ENCODE measurements at regions not wholly inside any gene's neighbourhood (a gene's known extent, or its start where the extent isn't known, plus 50 kb on each side); places are given as distances from the start of the nearest gene placed in this dataset.

DNA sequence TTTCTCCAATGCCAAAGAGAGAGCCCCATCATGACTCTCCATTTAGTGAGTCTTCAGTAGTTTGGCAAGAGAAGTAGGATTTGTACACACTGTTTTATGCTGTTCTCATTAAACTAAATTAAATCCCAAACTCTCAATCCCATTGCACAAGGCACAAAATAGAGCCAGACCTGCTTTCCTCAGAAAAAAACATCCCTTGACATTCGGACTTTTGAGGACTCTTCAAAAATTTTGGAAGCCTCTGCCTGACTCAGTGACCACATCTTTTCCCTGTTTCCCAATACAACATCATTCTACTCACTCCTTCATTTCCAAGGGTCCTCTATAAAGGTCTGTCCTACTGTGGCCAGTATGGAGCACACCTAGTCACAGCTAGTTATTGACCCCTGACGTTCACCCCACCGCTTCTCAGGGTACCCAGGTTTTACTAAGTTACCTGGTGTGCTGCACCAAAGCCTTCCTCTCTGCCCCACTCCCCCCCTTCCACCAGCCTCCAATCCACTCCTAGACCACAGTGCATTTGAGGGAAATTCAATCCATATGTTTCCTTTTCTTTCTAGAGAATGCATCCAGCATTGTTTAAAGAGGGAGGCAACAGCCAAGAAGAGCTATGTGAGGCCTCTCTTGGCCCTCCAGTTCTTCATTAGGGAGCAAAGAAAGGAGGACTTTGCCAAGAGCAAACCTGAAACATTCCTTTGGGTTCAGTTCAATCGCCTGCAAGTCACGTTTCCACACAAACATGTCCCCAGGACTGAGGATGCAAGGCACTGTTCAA lies 428.7 kb downstream of the PLPP3 start:
- H3K4me3 ChIP-seq (ENCODE audit: low read depth, low read length): no peak overlapping the region
- TF ChIP-seq, protein P1, sequence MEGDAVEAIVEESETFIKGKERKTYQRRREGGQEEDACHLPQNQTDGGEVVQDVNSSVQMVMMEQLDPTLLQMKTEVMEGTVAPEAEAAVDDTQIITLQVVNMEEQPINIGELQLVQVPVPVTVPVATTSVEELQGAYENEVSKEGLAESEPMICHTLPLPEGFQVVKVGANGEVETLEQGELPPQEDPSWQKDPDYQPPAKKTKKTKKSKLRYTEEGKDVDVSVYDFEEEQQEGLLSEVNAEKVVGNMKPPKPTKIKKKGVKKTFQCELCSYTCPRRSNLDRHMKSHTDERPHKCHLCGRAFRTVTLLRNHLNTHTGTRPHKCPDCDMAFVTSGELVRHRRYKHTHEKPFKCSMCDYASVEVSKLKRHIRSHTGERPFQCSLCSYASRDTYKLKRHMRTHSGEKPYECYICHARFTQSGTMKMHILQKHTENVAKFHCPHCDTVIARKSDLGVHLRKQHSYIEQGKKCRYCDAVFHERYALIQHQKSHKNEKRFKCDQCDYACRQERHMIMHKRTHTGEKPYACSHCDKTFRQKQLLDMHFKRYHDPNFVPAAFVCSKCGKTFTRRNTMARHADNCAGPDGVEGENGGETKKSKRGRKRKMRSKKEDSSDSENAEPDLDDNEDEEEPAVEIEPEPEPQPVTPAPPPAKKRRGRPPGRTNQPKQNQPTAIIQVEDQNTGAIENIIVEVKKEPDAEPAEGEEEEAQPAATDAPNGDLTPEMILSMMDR (IDR thresholded peaks at IDR 0.05; ENCODE audit: low read depth, low read length, missing control alignments): no peak
- DNase-seq (ENCODE audit: low read depth): no peak

DNA sequence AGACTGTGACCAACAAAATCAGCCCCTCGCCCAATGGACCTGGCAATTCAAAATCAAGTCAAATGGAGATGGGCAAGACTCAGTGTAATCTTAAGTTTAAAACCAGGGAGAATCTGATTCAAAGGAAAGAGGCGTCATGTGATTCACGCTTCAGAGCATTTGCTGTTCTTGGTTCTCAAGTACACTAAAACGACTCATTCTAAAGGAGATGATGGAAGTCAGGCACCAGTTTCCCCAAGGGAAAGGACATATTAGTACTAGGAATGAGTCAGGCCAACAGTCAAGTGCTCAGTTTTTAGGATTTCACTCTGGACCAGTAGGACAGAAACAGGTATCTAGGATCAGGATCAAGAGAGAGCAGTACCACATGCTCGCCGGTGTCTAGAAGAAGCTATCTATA lies 429.6 kb downstream of the PLPP3 start:
- TF ChIP-seq, protein P1 (IDR thresholded peaks at IDR 0.05; ENCODE audit: low read depth, low read length, missing control alignments): no peak
- no peak for DNase-seq (ENCODE audit: low read depth)
- H3K4me3 ChIP-seq (ENCODE audit: low read depth, low read length): no peak overlapping the region

DNA sequence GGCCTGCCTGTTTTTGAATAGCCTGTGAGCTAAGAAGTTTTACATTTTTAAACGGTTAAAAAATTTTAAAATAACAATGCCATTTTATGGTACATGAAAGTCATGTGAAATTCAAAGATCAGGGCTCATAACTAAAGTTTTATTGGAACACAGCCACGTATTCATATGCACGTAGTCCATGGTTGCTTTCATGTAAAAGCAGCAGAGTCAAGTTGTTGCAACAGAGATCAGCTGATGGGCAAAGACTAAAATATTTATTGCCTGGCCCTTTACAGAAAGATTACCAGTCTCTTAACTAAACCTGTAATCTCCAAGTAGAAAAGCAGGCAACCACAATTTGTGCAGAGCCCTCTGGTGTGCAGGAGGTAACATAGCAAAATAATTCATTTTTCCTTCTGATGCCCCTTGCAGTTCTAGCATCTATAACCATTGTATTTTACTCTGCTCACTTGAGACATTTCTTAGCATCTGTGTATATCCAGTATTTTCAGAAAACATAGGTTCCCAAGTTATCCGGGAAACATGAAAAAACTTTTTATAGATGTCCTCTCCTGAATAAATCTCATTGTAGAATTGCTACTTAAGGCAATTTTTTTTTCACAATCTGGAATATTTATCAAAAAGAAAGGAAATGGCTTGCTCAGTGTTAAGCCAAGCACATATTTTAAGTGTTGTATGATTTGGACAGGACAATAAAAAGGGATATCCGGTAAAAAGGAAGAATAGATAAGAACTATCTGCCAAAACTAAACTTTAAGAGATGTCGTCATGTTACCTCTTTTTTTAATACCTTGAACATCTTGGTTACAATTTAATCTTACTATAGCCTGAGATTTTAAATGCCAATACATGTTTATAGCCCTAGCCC lies 430.8 kb downstream of the PLPP3 start:
- TF ChIP-seq, protein P1 (IDR thresholded peaks at IDR 0.05; ENCODE audit: low read depth, low read length, missing control alignments): peak; percentile 4
- no peak for DNase-seq (ENCODE audit: low read depth)
- no peak overlapping the region for H3K4me3 ChIP-seq (ENCODE audit: low read depth, low read length)

DNA sequence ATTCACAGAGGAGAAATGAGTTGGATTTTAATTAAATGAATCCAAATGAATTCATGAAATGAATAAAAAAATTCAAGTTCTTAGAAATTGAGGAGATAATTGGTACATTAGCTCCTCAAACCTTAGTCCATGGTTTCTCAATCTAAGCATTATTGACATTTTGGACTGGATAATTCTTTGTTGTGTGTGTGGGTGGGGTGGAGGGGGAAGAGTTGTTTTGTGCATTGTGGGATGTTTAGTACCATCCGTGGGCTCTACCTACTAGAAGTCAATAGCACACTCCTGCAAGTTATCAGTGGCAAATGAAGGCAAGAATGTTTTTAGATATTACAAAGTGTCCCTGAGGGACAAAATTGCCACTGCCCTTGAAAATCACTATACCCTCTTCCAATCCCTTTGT lies 431.9 kb downstream of the PLPP3 start:
- TF ChIP-seq, protein P1 (IDR thresholded peaks at IDR 0.05; ENCODE audit: low read depth, low read length, missing control alignments): no peak
- H3K4me3 ChIP-seq (ENCODE audit: low read depth, low read length): no peak overlapping the region
- no peak for DNase-seq (ENCODE audit: low read depth)

DNA sequence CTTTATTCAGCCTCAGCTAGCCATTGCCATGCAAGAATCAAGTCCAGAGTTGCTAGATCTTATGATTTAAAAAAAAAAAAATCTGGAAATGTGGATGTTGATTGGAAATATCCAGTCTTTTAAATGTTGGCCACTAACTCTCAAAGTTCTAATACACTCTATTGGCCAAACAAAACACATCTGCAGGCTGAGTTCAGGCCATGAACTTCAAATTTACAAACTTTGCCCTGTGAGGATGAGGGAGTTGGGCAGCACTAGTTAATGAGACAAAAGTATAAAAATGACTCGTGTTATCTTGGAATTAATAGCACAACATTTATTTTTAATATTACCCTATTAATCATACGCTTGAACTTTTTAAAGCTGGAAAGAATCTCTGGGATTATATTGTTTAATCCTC lies 432.3 kb downstream of the PLPP3 start:
- TF ChIP-seq, protein P1 (IDR thresholded peaks at IDR 0.05; ENCODE audit: low read depth, low read length, missing control alignments): no peak

DNA sequence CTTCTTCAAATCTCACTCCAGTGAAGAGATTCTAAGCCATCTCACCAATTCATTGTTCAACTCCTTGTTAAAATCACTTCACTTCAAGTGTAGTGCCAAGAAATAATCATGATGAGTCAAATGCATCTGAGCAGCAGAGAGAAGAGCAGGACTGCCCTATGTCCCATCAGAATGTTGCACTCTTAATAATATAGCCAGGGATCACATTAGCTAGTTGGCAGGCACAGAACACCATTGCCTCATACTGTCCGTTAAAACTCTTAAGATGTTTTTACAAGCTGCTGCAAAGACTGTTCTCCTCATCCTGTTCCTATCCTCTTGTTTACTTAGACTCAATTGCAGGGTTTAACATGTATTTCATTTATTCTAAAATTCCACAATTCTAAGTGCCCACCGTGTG lies 432.9 kb downstream of the PLPP3 start:
- no peak for DNase-seq (ENCODE audit: low read depth)
- TF ChIP-seq, protein P1 (IDR thresholded peaks at IDR 0.05; ENCODE audit: low read depth, low read length, missing control alignments): no peak
- H3K4me3 ChIP-seq (ENCODE audit: low read depth, low read length): no peak overlapping the region

More for the DNA sequence above, 432.3 kb downstream of the PLPP3 start:
- no peak overlapping the region for H3K4me3 ChIP-seq (ENCODE audit: low read depth, low read length)
- DNase-seq (ENCODE audit: low read depth): no peak

Data from GM12864 (cell line).